ENCODE measurements at regions not wholly inside any gene's neighbourhood (a gene's known extent, or its start where the extent isn't known, plus 50 kb on each side); places are given as distances from the start of the nearest gene placed in this dataset.

GRCh38 chr11:112410325-112410724 is 149.7 kb upstream of the PLET1 start:
- TF ChIP-seq CTCF (IDR thresholded peaks at IDR 0.05) (no peak), EP300 (IDR thresholded peaks at IDR 0.05) (no peak), POLR2A (IDR thresholded peaks at IDR 0.05) (no peak)

Measured in ovary (tissue), 3 donors.